UCSD-AML1 (cell line): ENCODE measurements at regions not wholly inside any gene's neighbourhood (a gene's known extent, or its start where the extent isn't known, plus 50 kb on each side); places are given as distances from the start of the nearest gene placed in this dataset.
"Not testable (repeated sequence)": the region's sequence is repeated elsewhere in the genome, so short reads cannot be mapped to it uniquely, and the experiment has no call there.

Experiments used
- DNase-seq: peaks from one replicate; lab custom pipeline; 2025; ENCODE audit not compliant: unreplicated experiment; lab: John Stamatoyannopoulos, UW

- DNase-seq = no peak
Observed at GRCh38 chr10:3926675-3927525, 141.9 kb upstream of the KLF6 start.

- DNase-seq = no peak
Observed at GRCh38 chr10:3926258-3926657, 141.2 kb upstream of the KLF6 start.

DNA sequence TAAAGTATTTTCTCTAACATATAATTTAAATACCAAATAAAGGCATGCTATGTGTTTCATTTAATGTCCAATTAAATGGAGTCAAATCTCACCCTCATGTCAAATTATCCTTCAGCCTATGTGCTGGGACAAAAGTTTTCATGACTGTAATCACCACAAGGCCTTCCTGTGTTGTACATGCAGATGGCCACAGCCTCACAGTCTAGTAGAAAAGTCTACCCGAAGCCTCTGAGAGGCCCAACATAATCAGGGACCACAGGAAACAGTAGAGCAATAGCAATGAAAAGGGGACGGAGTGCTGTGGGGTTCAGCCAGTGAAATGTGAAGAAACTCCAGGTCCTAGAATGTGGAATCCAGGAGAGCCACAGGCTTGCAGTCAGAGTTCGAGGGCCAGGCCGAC lies 140.2 kb upstream of the KLF6 start:
- DNase-seq = peak; percentile 25

DNA sequence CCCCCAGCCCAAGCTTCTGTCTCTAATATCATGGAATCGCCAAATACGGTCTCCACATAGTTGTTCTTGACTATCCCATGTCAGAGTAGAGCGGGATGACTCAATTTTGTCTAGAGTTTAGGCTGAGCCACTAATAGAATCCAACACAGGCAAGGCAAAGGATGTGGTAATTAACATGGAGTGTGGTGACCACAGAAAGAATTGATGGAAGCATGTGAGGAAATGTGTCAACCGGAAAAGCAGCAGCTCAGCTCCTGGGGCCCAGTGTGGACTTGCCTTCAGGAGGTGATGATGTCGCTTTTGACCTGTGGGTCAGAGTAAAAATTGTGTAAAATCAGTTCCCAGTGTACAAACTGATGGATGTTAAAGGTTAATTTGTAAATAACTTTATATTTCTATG lies 139.3 kb upstream of the KLF6 start:
- DNase-seq = peak; percentile 35

- no peak for DNase-seq
Observed at GRCh38 chr10:3923033-3923432, 138.0 kb upstream of the KLF6 start.

- no peak for DNase-seq
Observed at GRCh38 chr10:3919709-3920308, 134.8 kb upstream of the KLF6 start.

- DNase-seq = not testable (repeated sequence)
Observed at GRCh38 chr10:3917392-3917791, 132.4 kb upstream of the KLF6 start.

DNA sequence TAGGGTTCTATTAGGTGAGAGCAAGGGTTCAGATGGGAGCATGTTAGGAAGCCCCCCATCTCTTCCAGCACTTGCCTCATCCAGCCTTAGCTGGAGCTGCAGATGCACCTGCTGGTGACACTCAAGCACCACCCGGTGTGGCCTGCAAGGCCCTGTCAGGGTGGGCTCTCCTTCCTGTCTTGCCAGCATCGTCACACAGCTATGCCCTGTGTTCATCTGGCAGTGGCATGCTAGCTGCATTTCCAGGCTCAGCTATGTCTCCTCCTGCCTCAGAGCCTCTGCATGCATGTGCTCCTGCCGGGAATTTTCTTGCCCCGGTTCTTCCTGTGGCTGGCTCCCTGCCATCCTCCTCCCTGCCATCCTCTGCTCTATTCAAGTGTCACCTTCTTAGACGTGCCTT lies 129.7 kb upstream of the KLF6 start:
- no peak for DNase-seq

DNA sequence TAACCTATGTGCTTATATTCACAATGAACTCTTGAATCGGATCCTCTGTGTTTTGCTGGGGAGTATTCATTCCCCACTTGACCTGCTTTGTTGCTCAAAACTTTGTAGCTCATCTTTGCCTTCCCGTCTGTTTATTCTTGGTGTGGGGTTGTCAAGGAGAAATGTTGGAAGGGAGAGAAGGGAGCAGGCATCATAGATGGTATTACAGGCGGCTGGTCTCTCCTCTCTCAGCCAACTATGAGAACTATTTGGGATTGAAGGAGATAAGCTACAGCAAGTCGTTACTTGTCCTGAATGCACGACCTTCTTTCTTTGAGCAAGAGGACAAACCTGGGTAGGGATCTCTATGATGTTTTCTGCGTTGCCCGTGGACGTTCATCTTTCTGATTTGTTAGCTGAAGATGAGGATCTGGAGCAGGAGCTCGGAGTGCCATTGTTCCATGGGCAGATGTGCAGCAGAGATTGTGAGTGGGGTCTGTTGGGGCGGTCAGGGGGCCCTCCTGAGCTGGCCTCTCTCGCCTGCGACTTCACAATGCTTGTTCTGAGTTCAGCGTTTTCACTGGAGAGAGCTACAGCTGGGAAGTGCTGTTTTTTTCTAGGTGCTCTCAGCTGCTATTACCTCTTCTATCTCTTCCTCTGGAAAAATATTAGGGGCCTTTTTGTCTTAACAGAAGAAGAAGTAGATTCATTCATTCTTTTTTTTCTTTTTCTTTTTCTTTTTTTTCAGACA lies 126.9 kb upstream of the KLF6 start:
- DNase-seq = no peak

- no peak for DNase-seq
Observed at GRCh38 chr10:3911241-3911640, 126.2 kb upstream of the KLF6 start.

- no peak for DNase-seq
Observed at GRCh38 chr10:3909339-3909738, 124.3 kb upstream of the KLF6 start.

DNA sequence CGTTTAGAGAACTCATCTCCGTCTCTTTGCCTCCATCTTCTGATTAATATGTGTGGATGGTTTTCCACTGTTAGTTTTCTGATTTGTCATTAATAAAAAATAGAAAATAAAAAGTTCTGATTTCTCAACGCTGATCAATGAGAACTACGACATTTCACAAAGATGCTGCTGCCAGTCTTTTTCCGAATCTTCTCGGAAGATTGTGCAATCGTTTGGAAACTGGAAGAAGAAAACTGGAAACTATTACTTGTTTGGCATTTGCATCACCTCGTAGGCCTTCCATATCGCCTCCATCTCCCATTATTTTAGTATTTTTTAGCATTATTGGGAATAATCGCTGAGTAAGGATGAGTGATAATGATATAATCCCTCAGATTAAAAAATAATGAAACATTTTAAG lies 123.2 kb upstream of the KLF6 start:
- DNase-seq = no peak

GRCh38 chr10:3907514-3907913 lies 122.5 kb upstream of the KLF6 start:
- DNase-seq = no peak

DNA sequence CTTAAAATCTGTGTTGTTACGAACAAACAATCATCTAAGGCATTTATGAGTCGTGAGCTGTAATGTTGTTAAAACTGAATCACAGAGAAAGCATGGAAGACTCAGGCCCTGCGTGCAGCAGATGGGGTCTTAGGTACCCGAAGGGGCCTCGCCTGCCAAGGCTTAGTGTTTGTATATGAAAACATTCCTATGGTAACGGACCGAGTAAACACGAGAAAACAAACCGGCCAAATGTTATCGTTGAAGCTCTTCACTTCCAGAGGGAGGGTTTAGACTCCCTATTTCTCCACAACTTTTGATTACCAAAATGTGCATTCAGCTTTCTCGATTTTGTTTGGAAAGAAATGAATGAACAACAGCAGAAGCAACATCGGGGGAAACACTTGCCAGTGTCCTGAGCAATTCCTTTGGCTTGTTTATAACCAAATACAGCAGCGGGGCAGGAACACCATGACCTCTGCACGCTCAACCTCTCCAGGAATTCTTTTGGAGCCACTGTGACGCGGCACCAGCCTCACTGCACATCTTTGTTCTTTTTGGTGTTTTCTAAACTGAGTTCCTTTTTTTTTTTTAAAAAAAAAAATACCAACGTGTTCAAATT lies 121.6 kb upstream of the KLF6 start:
- no peak for DNase-seq

DNA sequence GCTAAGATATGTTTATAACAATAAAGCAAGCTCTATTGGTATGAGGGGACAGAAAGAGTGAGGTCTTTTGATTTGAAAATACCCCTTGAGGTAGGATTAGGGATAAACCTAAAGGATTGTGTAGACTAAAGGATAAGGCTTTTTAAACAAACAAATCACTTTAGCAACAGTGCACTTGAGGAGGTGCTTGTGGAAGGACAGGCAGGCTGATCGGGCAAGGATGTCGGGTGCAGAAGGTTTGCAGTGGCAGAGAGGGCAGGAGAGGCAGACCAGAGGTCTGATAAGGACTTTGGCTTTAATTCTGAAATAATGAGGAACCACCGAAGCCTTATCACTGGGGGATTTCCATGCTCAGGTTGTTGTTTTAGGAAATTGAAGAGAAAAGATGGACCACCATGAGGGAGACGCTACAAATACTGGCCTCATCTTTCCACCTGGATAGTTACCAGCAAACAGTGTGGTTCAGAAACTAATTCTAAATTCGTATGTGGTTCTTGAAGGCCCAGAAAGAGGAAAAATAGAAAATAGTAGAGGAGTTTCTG lies 119.5 kb upstream of the KLF6 start:
- DNase-seq = no peak

DNA sequence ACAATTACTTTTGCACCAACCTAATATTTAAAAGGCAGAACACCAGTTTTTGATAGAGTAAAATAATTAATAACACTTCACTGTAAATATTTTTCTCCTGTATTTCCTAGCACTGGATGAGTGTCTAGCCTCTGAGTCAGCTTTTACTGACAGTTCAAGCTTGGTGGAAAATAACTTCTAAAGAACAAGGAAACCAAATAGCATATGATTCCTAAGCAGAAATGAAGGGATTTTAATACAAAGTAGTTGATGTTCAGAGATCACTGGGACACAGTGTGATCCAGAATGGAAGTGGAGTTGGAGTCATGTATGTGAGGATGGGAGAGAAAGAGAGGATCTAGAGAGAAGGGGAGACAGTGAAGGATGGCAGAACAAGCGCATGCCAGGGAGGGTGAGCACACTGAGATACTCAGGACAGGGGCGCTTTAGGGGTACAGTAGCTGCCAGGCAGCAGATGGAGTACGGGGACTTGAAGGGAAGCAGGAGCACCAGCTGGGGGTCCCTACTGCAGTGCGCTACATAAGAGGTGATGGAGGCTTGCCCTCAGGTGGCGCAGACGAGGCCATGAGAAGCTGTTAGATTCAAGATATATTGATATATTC lies 117.9 kb upstream of the KLF6 start:
- no peak for DNase-seq

GRCh38 chr10:3902054-3902808 lies 117.2 kb upstream of the KLF6 start:
- DNase-seq = no peak

- no peak for DNase-seq
Observed at GRCh38 chr10:3901370-3901769, 116.4 kb upstream of the KLF6 start.

- no peak for DNase-seq
Observed at GRCh38 chr10:3900391-3900790, 115.4 kb upstream of the KLF6 start.

GRCh38 chr10:3898821-3899220 lies 113.8 kb upstream of the KLF6 start:
- DNase-seq = no peak
